ENCODE measurements at regions not wholly inside any gene's neighbourhood (a gene's known extent, or its start where the extent isn't known, plus 50 kb on each side); places are given as distances from the start of the nearest gene placed in this dataset.

GRCh38 chr16:88305176-88305575, 77.6 kb upstream of the ZNF469 start:
- DNase-seq (ENCODE audit: extremely low read depth, low read depth), result no peak
- no peak for TF ChIP-seq CTCF (IDR thresholded peaks at IDR 0.05; ENCODE audit: low read depth, low read length)

GRCh38 chr16:88306411-88306810, 76.3 kb upstream of the ZNF469 start:
- no peak for DNase-seq (ENCODE audit: extremely low read depth, low read depth)
- TF ChIP-seq CTCF (IDR thresholded peaks at IDR 0.05; ENCODE audit: low read depth, low read length), result no peak

GRCh38 chr16:88306860-88307545, 75.8 kb upstream of the ZNF469 start:
- no peak for TF ChIP-seq CTCF (IDR thresholded peaks at IDR 0.05; ENCODE audit: low read depth, low read length)
- peak; percentile 82 for DNase-seq (ENCODE audit: extremely low read depth, low read depth)

GRCh38 chr16:88308441-88309173, 74.2 kb upstream of the ZNF469 start:
- DNase-seq (ENCODE audit: extremely low read depth, low read depth), result no peak
- TF ChIP-seq CTCF (IDR thresholded peaks at IDR 0.05; ENCODE audit: low read depth, low read length), result no peak

GRCh38 chr16:88309174-88309907, 73.4 kb upstream of the ZNF469 start:
- no peak for DNase-seq (ENCODE audit: extremely low read depth, low read depth)
- no peak for TF ChIP-seq CTCF (IDR thresholded peaks at IDR 0.05; ENCODE audit: low read depth, low read length)

- TF ChIP-seq CTCF (IDR thresholded peaks at IDR 0.05; ENCODE audit: low read depth, low read length), result no peak
- no peak for DNase-seq (ENCODE audit: extremely low read depth, low read depth)
Observed at GRCh38 chr16:88309908-88310265, 72.9 kb upstream of the ZNF469 start.
